IMR-90 (cell line): ENCODE measurements at regions not wholly inside any gene's neighbourhood (a gene's known extent, or its start where the extent isn't known, plus 50 kb on each side); places are given as distances from the start of the nearest gene placed in this dataset.

Experiments used
- ATAC-seq: fragments of 200-7000 bp; cut with Tn5 transposase; 2 replicates; pipeline ENCODE4 v1.9.1; 2020; ENCODE audit warnings: low read depth, mild to moderate bottlenecking, moderate library complexity
- BruUV-seq: library from RNA; stranded (reverse); fragments of 400-500 nt; replicated peaks from 2 replicates; lab custom pipeline; 2021; lab: Mats Ljungman, UMichigan
- CTCF ChIA-PET: fragments of 300-600 bp; formaldehyde crosslinking; extraction: SDS; loops from one replicate; lab custom pipeline; 2021; ENCODE audit warnings: antibody characterized with exemption; lab: Yijun Ruan, JAX
- POLR2A ChIA-PET: fragments of 300-600 bp; sonication (Branson Sonifier 250); formaldehyde crosslinking; loops from one replicate; lab custom pipeline; 2022; ENCODE audit warnings: antibody characterized with exemption; ENCODE audit not compliant: unreplicated experiment; lab: Charles Lee
- DNase-seq: peaks from one replicate; pipeline ENCODE4 v3.0.0; 2013
- H2AFZ ChIP-seq: replicated peaks from 2 replicates; pipeline ENCODE3; 2013; ENCODE audit warnings: low read length, mild to moderate bottlenecking; ENCODE audit not compliant: poor library complexity
- H2AK5ac ChIP-seq: 2 replicates; pipeline ENCODE4 v1.6.1; 2013; ENCODE audit warnings: low read depth, low read length, inconsistent platforms
- H2AK9ac ChIP-seq: replicated peaks from 2 replicates; pipeline ENCODE3; 2013; ENCODE audit warnings: mild to moderate bottlenecking, low read depth, low read length, moderate library complexity; ENCODE audit not compliant: poor library complexity
- H2BK120ac ChIP-seq: 2 replicates; pipeline ENCODE4 v1.6.1; 2013; ENCODE audit warnings: low read depth, low read length, inconsistent platforms
- H2BK15ac ChIP-seq: 3 replicates; pipeline ENCODE4 v1.6.1; 2013; ENCODE audit warnings: low read depth, low read length, inconsistent platforms
- H2BK20ac ChIP-seq: 2 replicates; pipeline ENCODE4 v1.6.1; 2013; ENCODE audit warnings: low read depth, mild to moderate bottlenecking, inconsistent platforms, low read length, moderate library complexity
- H2BK5ac ChIP-seq: 2 replicates; pipeline ENCODE4 v1.6.1; 2013; ENCODE audit warnings: mild to moderate bottlenecking, low read depth, low read length, inconsistent platforms; ENCODE audit not compliant: poor library complexity, severe bottlenecking
- H3K14ac ChIP-seq: replicated peaks from 2 replicates; pipeline ENCODE4 v1.6.1; 2013; ENCODE audit warnings: low read depth, low read length, inconsistent platforms
- H3K18ac ChIP-seq: 2 replicates; pipeline ENCODE4 v1.6.1; 2013; ENCODE audit warnings: low read depth, low read length, control low read depth
- H3K23ac ChIP-seq: 2 replicates; pipeline ENCODE4 v1.6.1; 2013; ENCODE audit warnings: low read depth, low read length, inconsistent platforms
- H3K27ac ChIP-seq: 2 replicates; pipeline ENCODE4 v1.5.1; 2013; ENCODE audit warnings: mild to moderate bottlenecking, control low read depth, low read length; ENCODE audit not compliant: insufficient read depth
- H3K27me3 ChIP-seq: 2 replicates; pipeline ENCODE4 v1.6.1; 2013; ENCODE audit warnings: low read length; ENCODE audit not compliant: control insufficient read depth, insufficient read depth
- H3K36me3 ChIP-seq: 2 replicates; pipeline ENCODE4 v1.6.1; 2013; ENCODE audit warnings: low read length, mixed read lengths; ENCODE audit not compliant: control insufficient read depth, insufficient read depth
- H3K4ac ChIP-seq: 2 replicates; pipeline ENCODE4 v1.6.1; 2013; ENCODE audit warnings: low read depth, low read length, inconsistent platforms
- H3K4me1 ChIP-seq: 2 replicates; pipeline ENCODE4 v1.6.1; 2013; ENCODE audit warnings: low read length, mixed read lengths; ENCODE audit not compliant: control insufficient read depth, insufficient read depth
- H3K4me2 ChIP-seq: 2 replicates; pipeline ENCODE4 v1.6.1; 2013; ENCODE audit warnings: low read depth, mild to moderate bottlenecking, control low read depth, low read length, moderate library complexity
- H3K4me3 ChIP-seq: 2 replicates; pipeline ENCODE4 v1.5.1; 2013; ENCODE audit warnings: low read depth, mild to moderate bottlenecking, control low read depth, low read length, moderate library complexity; ENCODE audit not compliant: insufficient read depth
- H3K56ac ChIP-seq: 2 replicates; pipeline ENCODE4 v1.6.1; 2013; ENCODE audit warnings: low read length, inconsistent platforms; ENCODE audit not compliant: insufficient read depth; ENCODE audit errors: extremely low read depth
- H3K79me1 ChIP-seq, 2 experiments: 2 replicates each; pipeline ENCODE4 v1.6.1; 2013; ENCODE audit warnings: low read length in 2 of 2, inconsistent platforms in 1 of 2, low read depth in 1 of 2
- H3K9ac ChIP-seq: 2 replicates; pipeline ENCODE4 v1.6.1; 2013; ENCODE audit warnings: low read depth, low read length, control low read depth
- H3K9me1 ChIP-seq: 2 replicates; pipeline ENCODE4 v1.6.1; 2013; ENCODE audit warnings: low read length, inconsistent platforms; ENCODE audit not compliant: insufficient read depth
- H3K9me3 ChIP-seq: 2 replicates; pipeline ENCODE4 v1.6.1; 2013; ENCODE audit warnings: low read length; ENCODE audit not compliant: control insufficient read depth, insufficient read depth
- H4K20me1 ChIP-seq: 2 replicates; pipeline ENCODE4 v1.6.1; 2013; ENCODE audit warnings: low read length, inconsistent platforms; ENCODE audit not compliant: insufficient read depth
- H4K5ac ChIP-seq: 2 replicates; pipeline ENCODE4 v1.6.1; 2013; ENCODE audit warnings: mild to moderate bottlenecking, low read depth, low read length, control low read depth
- H4K8ac ChIP-seq, 2 experiments: 2 replicates each; pipeline ENCODE4 v1.6.1; 2013; ENCODE audit warnings: low read depth in 2 of 2, low read length in 2 of 2, control low read depth in 1 of 2, inconsistent platforms in 1 of 2
- H4K91ac ChIP-seq: 2 replicates; pipeline ENCODE4 v1.6.1; 2013; ENCODE audit warnings: low read depth, low read length, inconsistent platforms; ENCODE audit not compliant: insufficient read depth
- CHD1 ChIP-seq: IDR thresholded peaks from 2 replicates; pipeline ENCODE4 v1.6.1; 2012; ENCODE audit warnings: low read depth, low read length, improper control_type of control experiment
- FOS ChIP-seq: fragments of 150-350 bp; IDR thresholded peaks from 2 replicates; pipeline ENCODE4 v1.6.1; 2016; ENCODE audit warnings: low read depth, low read length
- MAFK ChIP-seq: IDR thresholded peaks from 2 replicates; pipeline ENCODE4 v1.6.1; 2012; ENCODE audit warnings: low read depth, low read length, improper control_type of control experiment
- MAZ ChIP-seq: IDR thresholded peaks from 2 replicates; pipeline ENCODE4 v1.6.1; 2012; ENCODE audit warnings: low read depth, mild to moderate bottlenecking, low read length, improper control_type of control experiment, moderate library complexity, borderline replicate concordance
- MXI1 ChIP-seq: IDR thresholded peaks from 2 replicates; pipeline ENCODE4 v1.6.1; 2012; ENCODE audit warnings: low read depth, mild to moderate bottlenecking, low read length, moderate library complexity, borderline replicate concordance
- NFE2L2 ChIP-seq: fragments of 150-350 bp; IDR thresholded peaks from 2 replicates; pipeline ENCODE4 v1.6.1; 2016; ENCODE audit warnings: low read depth, mild to moderate bottlenecking, low read length
- RCOR1 ChIP-seq: IDR thresholded peaks from 2 replicates; pipeline ENCODE4 v1.6.1; 2012; ENCODE audit warnings: mild to moderate bottlenecking, low read length, improper control_type of control experiment; ENCODE audit not compliant: insufficient replicate concordance
- SMC3 ChIP-seq: fragments of 150-350 bp; IDR thresholded peaks from 2 replicates; pipeline ENCODE4 v1.6.1; 2016; ENCODE audit warnings: low read depth, mild to moderate bottlenecking, antibody characterized with exemption, low read length, moderate library complexity
- WGBS, 2 experiments: methylation state at CpG; one replicate each; pipeline versions ENCODE4 v1.1.5 to v1.1.7; 2013; ENCODE audit warnings: missing lambda C conversion rate in 2 of 2; ENCODE audit not compliant: insufficient read length in 1 of 2; ENCODE audit errors: extremely low coverage in 2 of 2; 5-methylcytosine and 5-hydroxymethylcytosine counted together
- dilution Hi-C: fragments of 300-500 bp; cut with HindIII; formaldehyde crosslinking; loops from one replicate; pipeline ENCODE4 v1.14.3; 2018; ENCODE audit warnings: low sequenced_read_pairs; ENCODE audit not compliant: unreplicated experiment
- in situ Hi-C: fragments of 300-500 bp; cut with MboI; formaldehyde crosslinking; loops from 3 replicates; pipeline ENCODE4 v1.14.3; 2019; ENCODE audit warnings: low sequenced_read_pairs, inconsistent platforms, mixed read lengths
- intact Hi-C: fragments of 100-400 bp; cut with micrococcal nuclease; formaldehyde crosslinking; loops from 2 replicates; pipeline ENCODE4 v1.10.0; 2022
- TF ChIP-seq, protein P1 (sequence below): conservative IDR thresholded peaks from 2 replicates; pipeline ENCODE4 v1.5.1; 2012; ENCODE audit warnings: mild to moderate bottlenecking, low read depth, low read length, improper control_type of control experiment
- TF ChIP-seq, protein P2 (sequence below): fragments of 150-350 bp; IDR thresholded peaks from 2 replicates; pipeline ENCODE4 v1.6.1; 2016; ENCODE audit warnings: low read depth, mild to moderate bottlenecking, low read length, moderate library complexity, borderline replicate concordance

DNA sequence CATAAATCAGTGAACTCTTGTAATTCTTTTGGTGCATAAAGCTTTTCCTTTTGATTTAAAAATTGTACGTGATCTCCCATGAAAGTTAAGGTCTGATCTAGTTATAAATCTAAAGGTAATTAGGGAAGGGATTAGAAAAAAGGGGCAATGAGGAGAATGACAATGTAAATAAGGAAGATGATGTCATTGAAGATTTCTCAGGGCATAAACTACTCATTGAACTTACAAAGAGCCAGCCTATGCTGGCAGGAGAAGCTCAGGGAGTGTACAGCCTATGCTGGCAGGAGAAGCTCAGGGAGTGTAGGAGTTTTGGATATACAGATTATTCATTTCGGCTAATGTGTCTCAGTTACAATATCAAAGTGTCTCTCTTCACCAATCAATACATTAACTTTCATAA lies 1533.5 kb upstream of the ADGRL3 start:
- Histone ChIP-seq H3K56ac (no peak overlapping the region), H4K20me1 (no peaks in the 10 kb centered on the region), H4K91ac (no peak overlapping the region), H3K9me1 (no peaks in the 10 kb centered on the region), H4K8ac (no peak overlapping the region), H3K23ac (no peak overlapping the region), H3K27ac (no peak overlapping the region), H2AK9ac (no peak overlapping the region), H3K14ac (no peak overlapping the region), H3K18ac (no peak overlapping the region), H3K36me3 (no peaks in the 10 kb centered on the region), H2AFZ (no peak overlapping the region), H2BK15ac (no peak overlapping the region), H2AK5ac (no peak overlapping the region), H3K4me3 (no peak overlapping the region), H2BK20ac (no peak overlapping the region), H3K4me1 (no peaks in the 10 kb centered on the region), H2BK5ac (no peak overlapping the region), H2BK120ac (no peak overlapping the region), H3K9ac (no peak overlapping the region), H3K4ac (no peak overlapping the region), H3K9me3 (peaks cover 2% of the 10 kb centered on the region; the same call in 1 of the 2 replicates), H4K5ac (no peak overlapping the region), H3K27me3 (no peaks in the 10 kb centered on the region), H3K4me2 (no peak overlapping the region), H3K79me1 (no peaks in the 10 kb centered on the region)
- dilution Hi-C loops (no loop called here), in situ Hi-C loops (no loop called here), intact Hi-C loops (no loop called here)
- ChIA-PET CTCF (no interaction called here), POLR2A (no interaction called here)
- DNase-seq, result no peak
- no CpG with 5 or more reads among the region's 2 CpGs for WGBS, 2 experiments
- no TSS peak for BruUV-seq
- ATAC-seq, result no peak
- TF ChIP-seq MAFK, result no peak
- TF ChIP-seq MAZ, result no peak
- no peak for TF ChIP-seq MXI1
- no peak for TF ChIP-seq SMC3
- TF ChIP-seq NFE2L2, result no peak
- no peak for TF ChIP-seq RCOR1
- no peak for TF ChIP-seq FOS
- TF ChIP-seq, protein P1, sequence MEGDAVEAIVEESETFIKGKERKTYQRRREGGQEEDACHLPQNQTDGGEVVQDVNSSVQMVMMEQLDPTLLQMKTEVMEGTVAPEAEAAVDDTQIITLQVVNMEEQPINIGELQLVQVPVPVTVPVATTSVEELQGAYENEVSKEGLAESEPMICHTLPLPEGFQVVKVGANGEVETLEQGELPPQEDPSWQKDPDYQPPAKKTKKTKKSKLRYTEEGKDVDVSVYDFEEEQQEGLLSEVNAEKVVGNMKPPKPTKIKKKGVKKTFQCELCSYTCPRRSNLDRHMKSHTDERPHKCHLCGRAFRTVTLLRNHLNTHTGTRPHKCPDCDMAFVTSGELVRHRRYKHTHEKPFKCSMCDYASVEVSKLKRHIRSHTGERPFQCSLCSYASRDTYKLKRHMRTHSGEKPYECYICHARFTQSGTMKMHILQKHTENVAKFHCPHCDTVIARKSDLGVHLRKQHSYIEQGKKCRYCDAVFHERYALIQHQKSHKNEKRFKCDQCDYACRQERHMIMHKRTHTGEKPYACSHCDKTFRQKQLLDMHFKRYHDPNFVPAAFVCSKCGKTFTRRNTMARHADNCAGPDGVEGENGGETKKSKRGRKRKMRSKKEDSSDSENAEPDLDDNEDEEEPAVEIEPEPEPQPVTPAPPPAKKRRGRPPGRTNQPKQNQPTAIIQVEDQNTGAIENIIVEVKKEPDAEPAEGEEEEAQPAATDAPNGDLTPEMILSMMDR, result no peak
- TF ChIP-seq, protein P2, sequence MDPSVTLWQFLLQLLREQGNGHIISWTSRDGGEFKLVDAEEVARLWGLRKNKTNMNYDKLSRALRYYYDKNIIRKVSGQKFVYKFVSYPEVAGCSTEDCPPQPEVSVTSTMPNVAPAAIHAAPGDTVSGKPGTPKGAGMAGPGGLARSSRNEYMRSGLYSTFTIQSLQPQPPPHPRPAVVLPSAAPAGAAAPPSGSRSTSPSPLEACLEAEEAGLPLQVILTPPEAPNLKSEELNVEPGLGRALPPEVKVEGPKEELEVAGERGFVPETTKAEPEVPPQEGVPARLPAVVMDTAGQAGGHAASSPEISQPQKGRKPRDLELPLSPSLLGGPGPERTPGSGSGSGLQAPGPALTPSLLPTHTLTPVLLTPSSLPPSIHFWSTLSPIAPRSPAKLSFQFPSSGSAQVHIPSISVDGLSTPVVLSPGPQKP, result no peak
- TF ChIP-seq CHD1, result no peak
